Activated CD4-positive, alpha-beta T cell treated with anti-CD3 and anti-CD28 coated beads, Interleukin-2, Interleukin-4, amounts not matched to agents 100 ng/mL and 50 ng/mL, durations not matched to agents 16 hours and 8 hours (primary cell): ENCODE measurements at regions not wholly inside any gene's neighbourhood (a gene's known extent, or its start where the extent isn't known, plus 50 kb on each side); places are given as distances from the start of the nearest gene placed in this dataset.
"Not testable (repeated sequence)": the region's sequence is repeated elsewhere in the genome, so short reads cannot be mapped to it uniquely, and the experiment has no call there.

ENCODE experiments used
- DNase-seq: peaks from one replicate; pipeline ENCODE4 v3.0.0-alpha.2; 2020; ENCODE audit warnings: low spot score

DNA sequence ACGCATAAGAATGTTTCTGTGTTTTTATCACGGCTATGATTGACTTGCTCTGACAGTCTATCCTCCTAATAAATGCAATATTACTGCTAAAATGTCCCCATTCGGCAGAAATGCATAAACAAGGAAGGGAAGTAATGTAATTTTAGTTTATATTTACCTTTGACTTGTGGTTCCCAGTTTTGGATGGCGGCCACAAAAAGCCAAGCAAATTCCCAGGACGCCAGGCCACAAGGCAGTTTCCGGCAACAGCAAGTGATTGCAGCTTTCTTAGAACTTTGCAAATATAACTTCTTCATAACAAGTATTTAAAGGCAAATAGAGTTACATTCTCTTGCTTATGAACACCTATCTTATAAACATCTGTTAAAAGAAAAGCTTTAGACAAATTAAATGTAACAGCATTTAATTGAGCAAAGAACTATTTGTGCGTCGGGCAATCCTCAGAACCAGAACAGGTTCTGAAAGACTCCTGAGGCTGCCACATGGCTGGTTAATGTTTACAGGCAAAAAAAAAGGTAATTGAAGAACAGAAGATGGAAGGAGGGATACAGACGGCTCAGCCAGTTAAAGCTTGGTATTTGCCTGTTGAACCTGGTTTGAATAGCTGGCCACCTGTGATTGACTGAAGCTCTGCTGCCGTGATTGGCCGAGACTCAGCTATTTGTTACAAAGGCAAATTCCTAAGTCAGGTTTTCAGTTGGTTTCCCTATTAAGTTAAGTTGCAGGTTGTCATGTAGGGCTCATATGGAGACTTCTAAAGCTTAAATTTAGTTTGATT lies 80.8 kb downstream of the C21orf91 start:
- DNase-seq: no peak

DNA sequence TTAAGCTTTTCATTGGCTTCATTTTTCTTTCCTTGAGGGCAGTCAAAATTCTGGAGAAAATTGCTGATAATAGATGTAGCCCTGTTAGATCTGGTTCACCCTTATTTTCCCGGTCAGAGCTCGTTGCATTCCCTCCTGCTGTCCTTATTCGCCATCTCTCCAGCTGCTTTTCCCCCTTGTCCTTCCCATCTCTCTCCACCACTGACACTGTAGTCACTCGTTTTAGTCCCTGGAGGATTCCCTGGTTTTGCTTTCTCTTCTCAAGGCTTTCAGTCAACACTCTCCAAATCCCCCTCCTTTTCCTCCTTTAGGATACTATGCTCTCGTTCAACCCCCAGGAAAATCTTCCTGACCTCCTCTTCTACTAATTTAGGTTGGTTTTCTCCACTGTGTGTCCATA lies 83.1 kb downstream of the C21orf91 start:
- no peak for DNase-seq

DNA sequence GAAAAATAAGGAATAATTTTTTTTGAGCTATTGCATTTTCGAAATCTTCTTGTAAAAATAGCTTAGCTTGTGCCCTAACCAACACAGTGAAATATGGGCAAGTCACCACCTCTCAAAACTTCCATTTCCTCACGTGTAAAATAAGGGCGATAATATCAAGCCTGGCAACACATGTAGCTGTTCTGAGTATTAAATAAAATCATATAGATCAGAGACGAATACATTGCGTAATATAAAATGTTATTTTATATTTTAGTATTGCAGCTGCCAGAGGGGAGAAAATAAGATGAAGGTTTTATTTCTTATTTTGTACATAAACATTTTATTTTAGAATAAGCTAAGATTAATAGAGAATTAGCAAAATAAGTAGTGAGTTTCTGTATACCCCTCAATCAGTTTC lies 85.9 kb downstream of the C21orf91 start:
- no peak for DNase-seq

DNA sequence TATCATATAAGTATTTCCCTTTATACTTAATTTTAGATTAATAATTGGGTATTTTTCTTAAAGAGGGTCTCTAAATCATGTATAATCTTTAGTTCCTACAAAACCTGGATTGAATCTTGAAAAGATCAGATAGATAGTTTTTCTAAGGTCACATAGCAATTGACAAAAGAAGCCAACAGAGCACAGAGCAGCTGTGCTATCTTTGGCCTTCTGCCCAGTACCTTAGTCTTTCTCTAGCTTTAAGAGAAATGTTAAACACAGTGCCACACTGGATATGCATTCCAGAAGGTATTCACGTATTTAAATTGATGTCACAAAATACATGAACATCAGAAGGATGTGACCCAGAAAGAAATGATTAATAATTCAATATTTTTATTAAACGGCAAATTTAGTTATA lies 86.8 kb downstream of the C21orf91 start:
- no peak for DNase-seq

DNA sequence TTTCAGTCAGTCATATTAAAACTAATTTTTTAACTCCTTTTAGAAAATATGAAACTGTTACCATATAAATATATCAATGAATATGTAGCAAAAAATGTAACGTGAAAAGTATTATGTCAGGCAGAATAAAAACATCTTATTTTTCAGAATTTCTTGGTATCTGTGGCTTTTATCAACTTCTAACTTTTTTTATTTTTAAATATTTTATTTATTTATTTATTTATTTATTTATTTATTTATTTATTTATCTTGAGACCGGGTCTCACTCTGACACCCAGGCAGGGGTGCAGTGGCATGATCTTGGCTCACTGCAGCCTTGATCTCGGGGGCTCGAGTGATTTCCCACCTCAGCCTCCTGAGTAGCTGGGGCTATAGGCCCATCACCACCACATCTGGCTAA lies 87.6 kb downstream of the C21orf91 start:
- DNase-seq: no peak

DNA sequence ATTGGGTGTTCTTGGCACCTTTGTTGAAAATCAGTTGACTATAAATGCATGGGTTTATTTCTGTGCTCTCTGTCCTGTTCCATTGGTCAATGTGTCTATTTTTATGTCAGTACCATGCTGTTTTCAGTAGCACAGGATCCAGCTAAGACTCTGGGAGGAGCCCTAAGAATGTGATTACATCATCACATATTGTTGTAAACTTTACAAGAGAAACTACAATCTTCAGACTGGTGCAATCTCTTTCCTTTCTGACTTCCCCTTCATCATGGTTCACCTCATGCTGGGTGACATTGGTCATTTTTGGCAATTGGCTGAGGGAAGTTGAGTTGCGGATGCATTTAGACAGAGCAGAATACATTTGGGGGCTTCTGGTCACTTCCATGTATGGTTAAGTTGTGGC lies 88.4 kb downstream of the C21orf91 start:
- DNase-seq: no peak

DNA sequence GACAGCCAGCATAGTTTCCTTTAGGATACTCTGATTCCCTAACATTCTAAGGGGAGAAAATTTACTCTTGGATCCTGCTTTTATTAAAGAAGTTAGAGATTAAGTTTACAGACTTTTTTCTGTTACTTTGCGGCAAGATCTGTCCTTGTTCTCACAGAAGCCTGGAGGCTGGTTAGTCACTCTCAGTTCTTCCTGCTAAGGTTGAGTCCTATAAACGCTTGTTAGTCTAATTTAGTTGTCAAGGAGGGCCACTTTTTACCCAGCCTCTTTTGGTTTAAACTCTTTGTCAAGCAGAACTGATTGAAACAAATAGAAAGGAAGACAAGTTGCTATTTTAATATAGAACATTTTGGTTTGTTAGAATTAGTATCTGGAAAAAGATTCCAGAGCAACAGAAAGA lies 89.7 kb downstream of the C21orf91 start:
- no peak for DNase-seq

DNA sequence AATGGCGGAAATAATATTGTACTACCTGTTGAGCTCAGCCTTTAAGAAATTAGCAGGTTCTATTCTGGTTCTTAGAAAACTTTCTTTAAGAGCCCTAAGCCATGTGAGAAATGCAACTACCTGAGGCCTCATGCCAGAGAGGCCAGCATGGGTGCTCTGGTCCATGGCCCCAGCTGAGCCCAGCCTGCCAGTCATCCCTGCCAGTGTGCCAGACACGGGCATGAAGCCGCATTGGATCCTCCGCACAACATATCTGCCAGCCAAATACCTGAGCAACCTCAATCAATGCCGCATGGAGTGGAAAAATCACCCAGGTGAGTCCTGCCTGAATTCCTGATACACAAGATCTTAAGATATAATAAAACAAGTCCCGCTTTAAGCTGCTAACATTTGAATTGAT lies 91.8 kb downstream of the C21orf91 start:
- no peak for DNase-seq

DNA sequence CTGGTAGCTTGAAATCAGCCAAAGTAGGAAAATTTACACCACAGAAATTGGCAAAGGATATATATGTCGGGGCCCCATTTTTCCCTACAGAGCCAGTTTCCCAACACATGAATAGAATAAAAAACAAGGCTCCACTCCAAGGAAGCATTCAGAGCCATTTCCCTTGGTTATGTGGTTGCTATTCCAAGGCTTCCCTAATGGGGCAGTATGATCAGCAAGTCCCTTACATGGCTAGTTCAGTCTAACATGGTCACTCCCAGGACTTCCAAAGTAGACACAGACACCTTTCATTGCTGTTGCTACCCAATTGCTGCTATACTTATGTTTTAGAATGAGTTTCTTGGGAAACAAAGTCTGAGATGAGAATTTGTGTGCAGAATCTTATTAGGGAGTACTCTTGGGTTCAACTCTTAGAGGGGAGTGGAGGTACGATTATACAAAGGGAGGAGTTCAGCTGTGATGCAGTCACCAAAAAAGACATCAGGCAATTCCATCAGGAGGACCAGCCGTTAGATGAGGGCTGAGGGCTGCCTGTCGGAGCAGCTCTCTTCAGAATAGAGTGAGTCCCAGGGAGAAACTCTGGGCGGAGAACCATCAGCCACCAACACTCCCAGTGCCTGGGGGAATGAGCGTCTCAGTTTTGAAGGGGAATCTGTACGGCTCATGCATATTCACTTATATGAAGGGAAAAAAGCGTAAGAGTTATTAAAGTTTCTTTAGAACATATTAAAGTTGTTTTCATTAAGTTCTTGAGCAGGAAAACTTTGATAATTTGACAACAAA lies 92.9 kb downstream of the C21orf91 start:
- no peak for DNase-seq

DNA sequence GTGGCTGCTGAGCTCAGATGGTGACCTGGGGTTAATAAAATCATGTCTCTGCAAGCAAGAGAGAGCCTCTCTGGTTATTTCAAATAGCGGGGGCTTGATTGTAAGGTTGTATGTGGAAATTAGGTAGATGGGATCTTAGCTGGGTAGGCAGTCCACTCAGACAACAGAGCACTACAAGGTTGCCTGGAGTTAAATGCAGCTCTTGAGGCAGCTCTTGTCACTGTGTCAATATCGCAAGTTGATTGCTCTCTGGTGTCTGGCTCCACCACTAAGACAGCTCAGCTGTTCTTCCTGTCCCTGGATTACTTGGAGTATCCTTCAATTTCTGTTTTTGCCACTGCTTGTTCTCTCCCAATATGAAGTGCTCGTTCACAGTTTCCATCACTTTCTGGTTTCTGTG lies 93.8 kb downstream of the C21orf91 start:
- no peak for DNase-seq

DNA sequence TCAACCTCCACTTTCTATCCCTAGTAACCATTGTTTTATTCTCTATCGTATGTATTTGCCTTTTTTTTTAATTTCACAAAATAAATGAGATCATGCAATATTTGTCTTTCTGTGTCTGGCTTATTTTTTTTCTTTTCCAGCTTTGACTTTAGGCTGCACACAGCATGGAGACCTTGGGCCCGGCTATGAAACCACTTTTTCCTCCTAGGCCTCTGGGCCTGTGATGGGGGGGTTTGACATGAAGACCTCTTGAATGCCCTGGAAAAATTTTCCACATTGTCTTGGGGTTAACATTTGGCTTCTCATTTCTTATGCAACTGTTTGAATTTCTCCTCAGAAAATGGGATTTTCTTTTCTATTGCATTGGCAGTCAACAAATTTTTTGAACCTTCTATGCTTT lies 100.2 kb upstream of the BTG3 start:
- no peak for DNase-seq

DNA sequence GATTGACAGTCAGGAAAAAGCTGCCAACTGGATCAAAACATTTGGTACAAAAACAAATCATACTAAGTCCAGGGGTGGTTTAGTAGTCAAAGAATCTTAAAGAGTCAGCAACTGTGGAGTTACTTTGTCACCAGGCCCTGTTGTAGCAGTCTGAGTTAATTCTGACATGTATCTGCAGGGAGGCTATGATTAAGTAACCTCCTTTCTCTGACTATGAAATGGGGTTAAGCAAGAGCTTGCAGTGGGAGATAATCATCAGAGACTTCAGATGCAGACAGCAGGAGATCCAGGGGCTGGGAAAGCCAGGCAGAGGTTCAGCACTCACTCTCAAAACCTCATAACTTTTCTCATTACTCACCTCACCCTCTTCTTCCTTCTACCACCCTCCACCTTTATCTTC lies 99.2 kb upstream of the BTG3 start:
- no peak for DNase-seq

DNA sequence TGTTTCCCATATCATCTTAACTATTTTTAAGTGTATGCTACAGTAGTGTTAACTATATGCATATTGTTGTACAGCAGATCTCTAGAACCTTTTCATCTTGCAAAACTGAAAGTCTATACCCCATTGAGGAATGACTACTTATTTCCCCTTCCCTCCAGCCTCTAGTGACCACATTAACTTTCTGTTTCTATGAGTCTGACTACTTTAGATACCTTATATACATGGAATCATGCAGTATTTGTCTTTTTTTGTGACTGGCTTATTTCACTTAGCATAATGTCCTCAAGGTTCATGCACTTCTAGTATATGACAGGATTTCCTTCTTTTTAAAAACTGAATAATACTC lies 96.5 kb upstream of the BTG3 start:
- DNase-seq: peak; percentile 50

DNA sequence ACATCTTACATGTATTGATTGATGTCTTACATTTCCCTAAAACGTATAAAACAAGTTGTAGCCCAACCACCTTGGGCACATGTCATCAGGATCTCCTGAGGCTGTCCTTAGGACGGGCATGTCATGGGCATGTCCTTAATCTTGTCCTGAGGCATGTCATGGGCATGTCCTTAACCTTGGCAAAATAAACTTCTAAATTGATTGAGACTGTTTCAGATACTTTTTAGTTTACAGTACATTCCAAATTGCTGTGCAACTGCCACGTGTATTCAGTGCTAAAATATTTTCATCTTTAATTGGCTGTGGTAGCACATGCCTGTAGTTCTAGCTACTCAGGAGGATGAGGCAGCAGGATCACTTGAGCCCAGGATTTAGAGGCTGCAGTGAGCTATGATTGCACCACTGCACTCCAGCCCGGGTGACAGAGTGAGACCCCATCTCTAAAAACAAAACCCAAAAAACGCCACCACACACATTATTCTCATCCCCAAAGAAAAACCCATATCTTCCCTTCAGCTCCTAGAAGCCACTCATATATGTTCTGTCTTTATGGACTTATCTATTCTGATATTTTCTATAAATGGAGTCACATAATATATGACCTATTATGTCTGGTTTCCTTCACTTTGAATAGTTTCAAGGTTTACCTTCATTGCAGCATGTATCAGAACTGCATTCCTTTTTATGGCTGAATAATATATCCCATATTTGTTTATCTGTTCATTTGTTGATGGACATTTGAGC lies 96.0 kb upstream of the BTG3 start:
- no peak for DNase-seq

DNA sequence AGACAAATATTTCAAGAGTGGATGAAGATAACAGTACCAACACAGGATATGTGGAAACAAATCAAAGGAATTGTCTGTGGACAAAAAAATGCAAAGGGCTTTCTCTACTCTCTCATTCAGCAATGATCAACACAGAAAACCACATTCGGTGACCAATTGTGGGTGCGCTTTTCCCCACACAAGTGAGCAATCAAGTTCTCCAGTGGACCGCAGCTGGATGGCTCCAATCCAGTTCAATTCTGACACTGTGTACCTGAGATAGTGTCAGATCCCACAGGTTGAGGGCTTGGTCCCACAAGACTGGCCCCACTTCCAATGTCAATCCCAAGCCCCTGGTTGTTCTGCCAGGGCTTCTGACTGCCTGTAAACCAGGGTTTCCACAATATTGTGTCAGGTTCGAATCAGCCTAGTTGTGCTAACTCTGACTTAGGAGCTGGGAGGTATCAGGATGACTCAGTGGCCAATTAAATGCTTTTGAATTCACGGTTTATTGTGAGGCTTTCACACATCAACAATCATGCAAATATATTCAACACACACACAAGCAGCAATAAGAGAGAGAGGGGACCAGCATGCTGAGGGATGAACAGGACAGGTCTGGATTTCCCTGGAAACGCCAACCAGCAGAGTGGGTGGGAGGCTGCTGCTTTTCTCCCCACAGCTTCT lies 87.0 kb upstream of the BTG3 start:
- no peak for DNase-seq

DNA sequence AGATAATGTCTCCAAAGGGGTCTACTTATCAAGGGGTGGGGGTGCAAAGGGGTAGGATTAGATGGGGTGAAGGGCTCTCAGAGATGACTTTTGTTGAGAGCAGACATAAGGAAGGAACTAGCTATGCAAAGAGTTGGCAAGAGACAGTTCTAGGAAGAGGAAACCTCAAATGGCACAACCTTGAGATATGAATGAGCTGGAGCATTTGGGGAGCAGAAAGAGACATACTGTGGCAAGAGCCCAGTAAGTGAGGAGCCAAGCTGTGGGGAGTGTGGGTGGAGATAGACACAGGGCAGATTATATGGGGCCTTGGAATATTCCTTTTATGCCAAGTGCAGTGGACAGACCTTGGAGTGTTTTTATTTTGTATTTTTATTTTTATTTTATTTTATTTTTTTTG lies 84.8 kb upstream of the BTG3 start:
- no peak for DNase-seq

DNA sequence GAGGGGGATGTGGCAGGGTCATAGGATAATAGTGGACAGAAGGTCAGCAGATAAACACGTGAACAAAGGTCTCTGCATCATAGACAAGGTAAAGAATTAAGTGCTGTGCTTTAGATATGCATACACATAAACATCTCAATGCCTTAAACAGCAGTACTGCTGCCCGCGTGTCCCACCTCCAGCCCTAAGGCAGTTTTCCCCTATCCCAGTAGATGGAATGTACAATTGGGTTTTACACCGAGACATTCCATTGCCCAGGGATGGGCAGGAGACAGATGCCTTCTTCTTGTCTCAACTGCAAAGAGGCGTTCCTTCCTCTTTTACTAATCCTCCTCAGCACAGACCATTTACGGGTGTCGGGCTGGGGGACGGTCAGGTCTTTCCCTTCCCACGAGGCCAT lies 81.7 kb upstream of the BTG3 start:
- DNase-seq: not testable (repeated sequence)

DNA sequence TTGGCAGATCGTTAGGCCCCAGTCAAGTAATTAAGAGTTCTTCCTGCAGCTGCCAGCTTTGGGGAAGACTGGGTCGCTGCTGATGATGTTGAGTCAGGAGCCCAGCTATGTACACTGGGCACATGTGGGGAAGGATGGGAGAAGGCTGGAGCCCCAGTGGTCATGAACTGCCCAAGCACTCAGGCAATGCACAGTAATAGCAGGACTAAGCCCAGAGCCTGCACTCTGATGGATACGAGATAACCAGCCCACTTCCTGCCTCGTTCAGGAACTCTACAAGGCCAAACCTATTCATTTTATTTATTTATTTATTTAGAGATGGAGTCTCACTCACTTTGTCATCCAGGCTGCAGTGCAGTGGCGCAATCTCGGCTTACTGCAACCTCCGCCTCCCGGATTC lies 81.1 kb upstream of the BTG3 start:
- DNase-seq: no peak

DNA sequence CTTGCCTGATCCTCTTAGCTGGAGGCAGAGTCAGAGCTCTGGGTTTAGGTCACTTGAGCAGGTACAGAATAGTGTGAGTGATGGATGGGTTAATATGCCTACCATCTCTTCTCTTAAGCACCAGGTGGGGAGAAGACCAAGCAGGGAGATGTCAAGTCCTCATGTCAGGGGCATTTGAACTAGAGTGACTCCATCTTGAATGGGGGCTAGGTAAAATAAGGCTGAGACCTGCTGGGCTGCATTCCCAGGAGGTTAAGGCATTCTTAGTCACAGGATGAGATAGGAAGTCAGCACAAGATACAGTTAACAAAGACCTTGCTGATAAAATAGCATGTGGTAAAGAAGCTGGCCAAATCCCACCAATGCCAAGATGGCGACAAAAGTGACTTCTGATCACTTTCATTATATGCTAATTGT lies 77.4 kb upstream of the BTG3 start:
- no peak for DNase-seq

DNA sequence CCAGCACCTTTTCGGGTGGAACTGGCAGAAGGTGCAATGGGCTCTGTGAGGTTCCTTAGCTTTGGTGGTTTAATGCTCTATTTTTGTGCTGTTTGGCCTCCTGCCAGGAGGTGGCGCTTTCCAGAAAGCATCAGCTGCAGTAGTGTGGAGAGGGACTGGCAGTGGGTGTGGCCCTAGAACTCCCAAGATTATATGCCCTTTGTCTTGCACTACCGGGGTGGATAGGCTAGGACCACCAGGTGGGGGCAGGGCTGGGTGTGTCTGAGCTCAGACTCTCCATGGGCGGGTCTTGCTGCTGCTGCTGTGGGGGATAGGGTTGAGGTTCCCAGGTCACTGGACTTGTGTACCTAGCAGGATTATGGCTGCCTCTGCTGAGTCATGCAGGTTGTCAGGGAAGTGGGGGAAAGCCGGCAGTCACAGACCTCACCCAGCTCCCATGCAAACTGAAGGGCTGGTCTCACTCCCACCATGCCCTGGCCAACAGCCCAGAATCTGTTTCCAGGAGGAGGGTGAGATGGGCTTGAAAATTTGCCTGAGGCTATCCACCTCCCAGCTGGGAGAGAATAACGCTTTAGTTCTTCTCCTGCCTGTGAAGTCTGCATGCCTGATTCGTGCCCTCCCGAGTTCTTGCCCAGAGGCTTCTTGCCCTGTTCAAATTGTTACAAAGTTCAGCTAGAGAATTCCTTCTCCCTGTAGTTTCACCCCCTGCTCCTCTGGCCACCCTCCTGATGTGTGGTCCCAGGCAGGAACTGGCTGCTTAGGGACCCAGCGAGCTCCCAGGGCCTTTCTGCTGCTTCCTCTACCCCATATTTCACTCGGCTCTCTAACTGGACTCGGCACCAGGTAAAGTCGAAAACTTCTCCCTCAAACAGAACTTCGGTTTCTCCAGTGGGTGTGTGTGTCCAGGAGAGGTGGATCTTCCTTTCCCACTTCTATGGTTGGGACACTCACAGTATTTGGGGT lies 76.5 kb upstream of the BTG3 start:
- no peak for DNase-seq

DNA sequence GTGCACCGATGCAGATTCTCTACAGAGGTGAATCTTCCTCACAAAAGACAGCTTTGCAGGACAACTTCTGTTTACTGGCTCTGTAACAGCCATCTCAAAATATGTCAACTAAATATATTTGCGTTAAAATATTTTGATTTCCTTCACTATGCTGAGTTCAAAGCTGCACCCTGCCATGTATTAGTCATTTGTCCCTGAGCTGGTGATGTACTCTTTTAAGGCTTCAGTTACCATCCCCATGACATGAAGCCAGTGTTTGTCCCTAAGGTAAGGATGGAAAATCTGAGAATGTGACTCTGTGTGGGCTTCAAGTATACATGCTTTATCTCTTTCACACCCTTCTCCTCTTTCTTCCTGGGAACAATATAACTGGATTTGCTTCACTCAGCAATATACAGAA lies 70.2 kb upstream of the BTG3 start:
- DNase-seq: no peak
